Panc1 (cell line): ENCODE measurements at regions not wholly inside any gene's neighbourhood (a gene's known extent, or its start where the extent isn't known, plus 50 kb on each side); places are given as distances from the start of the nearest gene placed in this dataset.

Source experiments
- ATAC-seq: fragments of 200-7000 bp; cut with Tn5 transposase; 2 replicates; pipeline ENCODE4 v1.9.1; 2020; ENCODE audit warnings: mild to moderate bottlenecking, moderate library complexity
- BruUV-seq: library from RNA; stranded (reverse); fragments of 400-500 nt; replicated peaks from 2 replicates; lab custom pipeline; 2021; lab: Mats Ljungman, UMichigan
- CTCF ChIA-PET: fragments of 300-600 bp; sonication (Branson Sonifier 250); formaldehyde crosslinking; loops from one replicate; lab custom pipeline; 2022; ENCODE audit warnings: antibody characterized with exemption; lab: Charles Lee
- POLR2A ChIA-PET: fragments of 300-600 bp; sonication (Branson Sonifier 250); formaldehyde crosslinking; loops from one replicate; lab custom pipeline; 2022; ENCODE audit warnings: antibody characterized with exemption; lab: Charles Lee
- DNase-seq: peaks from one replicate; pipeline ENCODE4 v3.0.0-alpha.2; 2010; ENCODE audit warnings: low read depth, low spot score
- H3K27ac ChIP-seq: 2 replicates; pipeline ENCODE4 v1.5.1; 2011; ENCODE audit warnings: mild to moderate bottlenecking, low read length, inconsistent platforms
- H3K27me3 ChIP-seq: fragments of 200-500 bp; sonication (Bioruptor generic); 2 replicates; pipeline ENCODE4 v1.6.0; 2014; ENCODE audit warnings: low read length, inconsistent platforms; ENCODE audit not compliant: control insufficient read depth, insufficient read depth
- H3K36me3 ChIP-seq: fragments of 200-500 bp; sonication (Bioruptor generic); 2 replicates; pipeline ENCODE4 v1.5.1; 2014; ENCODE audit warnings: inconsistent platforms, mild to moderate bottlenecking, low read length, moderate library complexity; ENCODE audit not compliant: control insufficient read depth, insufficient read depth
- H3K4me1 ChIP-seq: 2 replicates; pipeline ENCODE4 v1.5.1; 2011; ENCODE audit warnings: inconsistent platforms, mild to moderate bottlenecking, low read length, moderate library complexity; ENCODE audit not compliant: control insufficient read depth, insufficient read depth
- H3K4me3 ChIP-seq, 2 experiments: 2 replicates each; pipeline ENCODE4 v1.5.1; 2011 to 2012; ENCODE audit warnings: low read depth in 2 of 2, low read length in 2 of 2, mild to moderate bottlenecking in 2 of 2, inconsistent platforms in 1 of 2, moderate library complexity in 1 of 2
- H3K9me3 ChIP-seq: fragments of 200-500 bp; sonication (Bioruptor generic); 2 replicates; pipeline ENCODE4 v1.5.1; 2014; ENCODE audit warnings: low read depth, mild to moderate bottlenecking, inconsistent platforms, low read length, moderate library complexity; ENCODE audit not compliant: control insufficient read depth, insufficient read depth
- CTCF ChIP-seq: fragments of 450-650 bp; IDR thresholded peaks from 2 replicates; pipeline ENCODE4 v1.5.1; 2017; ENCODE audit warnings: mild to moderate bottlenecking
- POLR2AphosphoS5 ChIP-seq: IDR thresholded peaks from 2 replicates; pipeline ENCODE4 v1.6.1; 2012; ENCODE audit warnings: mild to moderate bottlenecking, low read depth, low read length, moderate library complexity
- REST ChIP-seq, 2 experiments: IDR thresholded peaks; 2 replicates each; pipeline ENCODE4 v1.6.1; 2011 to 2012; ENCODE audit warnings: low read depth in 2 of 2, control low read depth in 1 of 2, low read length in 1 of 2, mild to moderate bottlenecking in 1 of 2, moderate library complexity in 1 of 2; ENCODE audit not compliant: insufficient read depth in 1 of 2
- SIN3A ChIP-seq: IDR thresholded peaks from 2 replicates; pipeline ENCODE4 v1.6.1; 2012; ENCODE audit warnings: low read depth, mild to moderate bottlenecking, low read length, moderate library complexity, borderline replicate concordance; ENCODE audit not compliant: insufficient read depth
- TCF7L2 ChIP-seq: IDR thresholded peaks from 2 replicates; pipeline ENCODE4 v1.6.1; 2011; ENCODE audit warnings: mild to moderate bottlenecking, low read depth, low read length, inconsistent platforms
- in situ Hi-C: cut with HindIII; loops from 2 replicates; pipeline ENCODE4 v1.10.0; 2016; ENCODE audit warnings: low sequenced_read_pairs, low pct_unique_long_range_greater_than_20kb
- intact Hi-C: fragments of 100-400 bp; cut with micrococcal nuclease; formaldehyde crosslinking; loops from one replicate; pipeline ENCODE4 v1.10.0; 2022; ENCODE audit not compliant: unreplicated experiment

- Histone ChIP-seq H3K4me1 (no peaks in the 10 kb centered on the region), H3K4me3 (no peak overlapping the region), H3K27ac (no peak overlapping the region), H3K27me3 (no peaks in the 10 kb centered on the region), H3K9me3 (no peaks in the 10 kb centered on the region), H3K36me3 (no peaks in the 10 kb centered on the region)
- in situ Hi-C loops: no loop called here
- intact Hi-C loops: no loop called here
- ATAC-seq (no peak), DNase-seq (no peak)
- no TSS peak for BruUV-seq
- TF ChIP-seq REST (IDR thresholded peaks at IDR 0.05; ENCODE audit: insufficient read depth in 1 of 2, low read depth in 2 of 2, low read length in 1 of 2) (no peak), POLR2AphosphoS5 (no peak), TCF7L2 (no peak), SIN3A (no peak), CTCF (no peak)
- CTCF ChIA-PET: no interaction called here
- POLR2A ChIA-PET: no interaction called here
Observed at GRCh38 chr14:29123017-29123416, 356.4 kb downstream of the FOXG1 start.

GRCh38 chr14:29126361-29126760 lies 359.8 kb downstream of the FOXG1 start:
- Histone ChIP-seq H3K4me3 (no peak overlapping the region), H3K36me3 (no peaks in the 10 kb centered on the region), H3K27me3 (no peaks in the 10 kb centered on the region), H3K27ac (no peak overlapping the region), H3K9me3 (no peaks in the 10 kb centered on the region), H3K4me1 (no peaks in the 10 kb centered on the region)
- ATAC-seq (no peak), DNase-seq (no peak)
- POLR2A ChIA-PET: no interaction called here
- intact Hi-C loops: no loop called here
- no TSS peak for BruUV-seq
- CTCF ChIA-PET: no interaction called here
- in situ Hi-C loops: no loop called here
- no peak for TF ChIP-seq CTCF
- TF ChIP-seq SIN3A: no peak
- TF ChIP-seq POLR2AphosphoS5: no peak
- no peak for TF ChIP-seq TCF7L2
- no peak for TF ChIP-seq REST (IDR thresholded peaks at IDR 0.05; ENCODE audit: insufficient read depth in 1 of 2, low read depth in 2 of 2, low read length in 1 of 2)
